ENCODE measurements at regions not wholly inside any gene's neighbourhood (a gene's known extent, or its start where the extent isn't known, plus 50 kb on each side); places are given as distances from the start of the nearest gene placed in this dataset.

DNA sequence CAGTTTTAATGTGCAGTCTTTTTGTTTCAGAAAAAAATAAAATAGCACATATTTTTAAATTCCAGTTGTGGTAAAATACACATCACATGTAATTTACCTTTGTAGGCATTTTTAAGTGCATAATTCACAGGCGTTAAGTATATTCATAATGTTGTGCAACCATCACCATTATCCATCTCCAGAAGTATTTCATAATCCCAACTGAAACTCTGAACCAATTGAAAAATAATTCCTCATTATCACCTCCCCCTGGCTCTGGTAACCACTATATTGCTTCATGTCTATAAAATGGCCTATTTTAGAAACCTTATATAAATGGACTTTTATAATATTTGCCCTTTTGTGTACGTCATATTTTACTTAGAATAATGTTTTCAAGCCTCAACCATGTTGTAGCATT is 756.5 kb upstream of the KLHL1 start:
- TF ChIP-seq, protein P1, sequence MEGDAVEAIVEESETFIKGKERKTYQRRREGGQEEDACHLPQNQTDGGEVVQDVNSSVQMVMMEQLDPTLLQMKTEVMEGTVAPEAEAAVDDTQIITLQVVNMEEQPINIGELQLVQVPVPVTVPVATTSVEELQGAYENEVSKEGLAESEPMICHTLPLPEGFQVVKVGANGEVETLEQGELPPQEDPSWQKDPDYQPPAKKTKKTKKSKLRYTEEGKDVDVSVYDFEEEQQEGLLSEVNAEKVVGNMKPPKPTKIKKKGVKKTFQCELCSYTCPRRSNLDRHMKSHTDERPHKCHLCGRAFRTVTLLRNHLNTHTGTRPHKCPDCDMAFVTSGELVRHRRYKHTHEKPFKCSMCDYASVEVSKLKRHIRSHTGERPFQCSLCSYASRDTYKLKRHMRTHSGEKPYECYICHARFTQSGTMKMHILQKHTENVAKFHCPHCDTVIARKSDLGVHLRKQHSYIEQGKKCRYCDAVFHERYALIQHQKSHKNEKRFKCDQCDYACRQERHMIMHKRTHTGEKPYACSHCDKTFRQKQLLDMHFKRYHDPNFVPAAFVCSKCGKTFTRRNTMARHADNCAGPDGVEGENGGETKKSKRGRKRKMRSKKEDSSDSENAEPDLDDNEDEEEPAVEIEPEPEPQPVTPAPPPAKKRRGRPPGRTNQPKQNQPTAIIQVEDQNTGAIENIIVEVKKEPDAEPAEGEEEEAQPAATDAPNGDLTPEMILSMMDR (IDR thresholded peaks at IDR 0.05; ENCODE audit: insufficient read depth, low read depth, low read length), result no peak
- TF ChIP-seq EZH2 (IDR thresholded peaks at IDR 0.05; ENCODE audit: insufficient read depth, low read length), result no peak

Data from astrocyte (in vitro differentiated cells and primary cell).